Testis (tissue), 2 donors: ENCODE measurements at regions not wholly inside any gene's neighbourhood (a gene's known extent, or its start where the extent isn't known, plus 50 kb on each side); places are given as distances from the start of the nearest gene placed in this dataset.

Experiments used
- DNase-seq: peaks from one replicate; pipeline ENCODE4 v3.0.0-alpha.2; 2019
- H3K27ac ChIP-seq, 2 donors: fragments of 200-600 bp; sonication (generic); one replicate each; pipeline ENCODE4 v1.5.1; 2019
- H3K27me3 ChIP-seq: fragments of 200-600 bp; sonication (generic); one replicate; pipeline ENCODE4 v1.5.1; 2019
- H3K36me3 ChIP-seq: fragments of 200-600 bp; sonication (generic); one replicate; pipeline ENCODE4 v1.5.1; 2017; ENCODE audit warnings: low read depth; ENCODE audit errors: missing control alignments
- H3K4me1 ChIP-seq: fragments of 200-600 bp; sonication (generic); one replicate; pipeline ENCODE4 v1.5.1; 2019
- H3K4me3 ChIP-seq, 2 donors: fragments of 200-600 bp; sonication (generic); one replicate each; pipeline ENCODE4 v1.5.1; 2017 to 2019
- H3K9me3 ChIP-seq: fragments of 200-600 bp; sonication (generic); one replicate; pipeline ENCODE4 v1.5.1; 2017
- POLR2A ChIP-seq: fragments of 450-650 bp; IDR thresholded peaks from one replicate; pipeline ENCODE4 v1.6.1; 2017; ENCODE audit warnings: antibody characterized with exemption, mild to moderate bottlenecking, moderate library complexity
- WGBS, 2 donors: methylation state at CpG; one replicate each; pipeline ENCODE4 v1.1.5; 2018; 5-methylcytosine and 5-hydroxymethylcytosine counted together
- intact Hi-C: fragments of 100-400 bp; cut with DNase I; formaldehyde crosslinking; loops from one replicate; pipeline ENCODE4 v1.15.1; 2023; ENCODE audit warnings: low total_unique reads
- TF ChIP-seq, protein P1 (sequence below), 3 experiments: fragments of 450-650 bp in 2 of 3; fragments of 200-600 bp in 1 of 3; sonication (generic) in 1 of 3; IDR thresholded peaks; one replicate each; pipeline ENCODE4 v1.5.1; 2016 to 2019; ENCODE audit warnings: antibody characterized with exemption in 3 of 3, mild to moderate bottlenecking in 2 of 3, moderate library complexity in 1 of 3

DNA sequence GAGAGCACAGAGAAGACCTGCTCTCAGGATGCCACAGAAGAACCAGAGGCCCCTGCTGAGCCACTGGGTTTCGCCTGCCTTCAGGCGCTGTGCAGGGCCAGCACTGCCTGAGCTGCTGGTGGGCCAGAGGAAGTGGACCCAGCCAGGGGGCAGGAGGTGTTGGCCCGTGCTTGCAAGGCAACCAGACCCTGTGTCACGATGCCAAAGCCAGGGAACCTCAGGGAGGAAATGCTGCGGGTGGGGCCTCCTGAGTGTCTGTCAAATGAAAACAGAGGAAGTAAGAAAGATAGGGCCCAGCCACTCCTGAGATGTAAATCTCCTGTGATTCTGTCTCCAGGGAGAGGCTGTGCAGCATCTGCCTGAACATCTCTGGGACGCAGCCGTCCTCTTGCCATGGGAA is 58.1 kb upstream of the ADORA2B start:
- WGBS, 2 donors = 78 to 92% methylated on average over 4 to 5 of the region's 7 CpGs
- TF ChIP-seq POLR2A = no peak
- TF ChIP-seq, protein P1, sequence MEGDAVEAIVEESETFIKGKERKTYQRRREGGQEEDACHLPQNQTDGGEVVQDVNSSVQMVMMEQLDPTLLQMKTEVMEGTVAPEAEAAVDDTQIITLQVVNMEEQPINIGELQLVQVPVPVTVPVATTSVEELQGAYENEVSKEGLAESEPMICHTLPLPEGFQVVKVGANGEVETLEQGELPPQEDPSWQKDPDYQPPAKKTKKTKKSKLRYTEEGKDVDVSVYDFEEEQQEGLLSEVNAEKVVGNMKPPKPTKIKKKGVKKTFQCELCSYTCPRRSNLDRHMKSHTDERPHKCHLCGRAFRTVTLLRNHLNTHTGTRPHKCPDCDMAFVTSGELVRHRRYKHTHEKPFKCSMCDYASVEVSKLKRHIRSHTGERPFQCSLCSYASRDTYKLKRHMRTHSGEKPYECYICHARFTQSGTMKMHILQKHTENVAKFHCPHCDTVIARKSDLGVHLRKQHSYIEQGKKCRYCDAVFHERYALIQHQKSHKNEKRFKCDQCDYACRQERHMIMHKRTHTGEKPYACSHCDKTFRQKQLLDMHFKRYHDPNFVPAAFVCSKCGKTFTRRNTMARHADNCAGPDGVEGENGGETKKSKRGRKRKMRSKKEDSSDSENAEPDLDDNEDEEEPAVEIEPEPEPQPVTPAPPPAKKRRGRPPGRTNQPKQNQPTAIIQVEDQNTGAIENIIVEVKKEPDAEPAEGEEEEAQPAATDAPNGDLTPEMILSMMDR (IDR thresholded peaks at IDR 0.05) = no peak

DNA sequence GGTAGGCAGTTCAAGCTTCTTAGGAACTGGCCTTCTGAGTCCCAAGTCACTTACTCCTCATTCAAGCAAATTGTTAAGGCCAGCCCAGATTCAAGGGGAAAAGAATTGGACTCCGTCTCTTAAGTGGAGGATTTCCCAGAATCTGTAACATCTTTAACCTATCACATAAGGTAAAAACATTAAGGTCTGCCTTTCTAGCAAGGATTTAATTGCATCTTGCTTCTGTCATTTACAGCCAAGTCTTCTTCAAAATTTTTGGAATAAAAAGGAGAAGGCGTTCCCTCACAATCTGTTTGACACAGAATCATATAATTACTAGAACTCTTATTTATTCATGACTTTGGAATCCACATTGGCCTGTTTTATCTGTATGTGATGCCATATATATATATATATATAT is 56.5 kb upstream of the ADORA2B start:
- 92 to 94% methylated on average over 2 of the region's 2 CpGs for WGBS, 2 donors
- intact Hi-C loops = no loop called here

More for the DNA sequence above, 58.1 kb upstream of the ADORA2B start:
- no peak overlapping the region for H3K27ac ChIP-seq
- H3K27me3 ChIP-seq = no peaks in the 10 kb centered on the region
- H3K9me3 ChIP-seq = no peaks in the 10 kb centered on the region
- H3K4me3 ChIP-seq = no peak overlapping the region
- intact Hi-C loops = no loop called here
- H3K4me1 ChIP-seq = no peaks in the 10 kb centered on the region
- no peaks in the 10 kb centered on the region for H3K36me3 ChIP-seq
- no peak for DNase-seq

DNA sequence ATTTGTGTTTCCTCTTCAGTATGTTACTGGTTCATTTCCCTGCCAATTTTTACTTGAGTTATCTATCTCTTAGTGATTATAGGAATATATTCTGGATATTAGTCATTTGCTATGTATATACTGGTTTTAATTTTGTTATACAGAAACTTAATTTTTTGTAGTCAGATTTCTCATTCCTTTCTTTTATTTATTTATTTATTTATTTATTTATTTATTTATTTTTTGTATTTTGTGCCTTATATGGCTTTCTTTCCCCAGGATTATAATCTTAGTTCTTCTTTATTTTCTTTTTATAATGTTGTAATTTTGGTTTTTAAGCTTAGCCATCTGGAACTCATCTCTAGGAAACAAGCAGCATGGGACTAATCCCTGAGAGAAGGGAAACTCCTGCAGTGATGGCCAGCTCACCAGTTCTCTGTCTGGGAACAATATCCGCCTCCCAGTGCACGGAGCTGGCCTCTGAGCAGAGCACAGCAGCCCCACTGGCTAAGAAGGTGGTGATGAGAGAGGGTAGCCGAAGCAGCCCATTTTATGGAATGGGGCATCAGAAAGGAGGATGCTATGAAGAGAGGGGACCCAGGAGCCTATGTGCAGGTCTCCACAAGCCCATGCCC is 54.5 kb upstream of the ADORA2B start:
- TF ChIP-seq POLR2A = no peak
- TF ChIP-seq, protein P1 (IDR thresholded peaks at IDR 0.05) = no peak
- no peaks in the 10 kb centered on the region for H3K4me1 ChIP-seq
- DNase-seq = no peak
- H3K4me3 ChIP-seq = no peak overlapping the region
- H3K36me3 ChIP-seq = no peaks in the 10 kb centered on the region
- H3K9me3 ChIP-seq = no peaks in the 10 kb centered on the region
- intact Hi-C loops = no loop called here
- no peaks in the 10 kb centered on the region for H3K27me3 ChIP-seq
- WGBS, 2 donors = 87 to 95% methylated on average over 3 of the region's 3 CpGs
- no peak overlapping the region for H3K27ac ChIP-seq

More for the DNA sequence above, 56.5 kb upstream of the ADORA2B start:
- Histone ChIP-seq H3K36me3 (no peaks in the 10 kb centered on the region), H3K4me1 (no peaks in the 10 kb centered on the region), H3K4me3 (no peak overlapping the region), H3K27me3 (no peaks in the 10 kb centered on the region), H3K9me3 (no peaks in the 10 kb centered on the region), H3K27ac (no peak overlapping the region)
- no peak for DNase-seq
- no peak for TF ChIP-seq POLR2A
- TF ChIP-seq, protein P1 (IDR thresholded peaks at IDR 0.05) = no peak

DNA sequence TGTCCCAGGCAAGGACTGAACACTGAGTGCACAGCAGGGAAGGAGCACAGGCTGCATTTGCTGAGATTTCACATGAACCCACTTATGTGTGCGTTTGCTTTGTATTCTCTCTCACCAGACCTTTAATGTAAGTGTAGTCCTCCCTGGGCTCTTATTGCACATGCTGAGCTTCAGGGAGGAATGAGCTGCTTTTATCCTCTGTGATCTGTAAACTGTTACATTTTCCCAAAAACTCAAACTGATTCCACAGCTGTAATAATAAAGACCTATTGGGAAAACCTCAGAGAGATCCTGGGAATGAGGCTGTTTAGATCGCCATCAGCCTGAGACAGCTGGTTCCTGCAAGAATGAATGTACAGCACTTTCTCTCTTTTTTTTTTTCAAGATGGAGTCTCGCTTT is 53.6 kb upstream of the ADORA2B start:
- TF ChIP-seq, protein P1 (IDR thresholded peaks at IDR 0.05) = no peak
- no peak for TF ChIP-seq POLR2A
- Histone ChIP-seq H3K4me1 (no peaks in the 10 kb centered on the region), H3K27me3 (no peaks in the 10 kb centered on the region), H3K9me3 (no peaks in the 10 kb centered on the region), H3K27ac (no peak overlapping the region), H3K36me3 (no peaks in the 10 kb centered on the region), H3K4me3 (no peak overlapping the region)
- DNase-seq = no peak
- intact Hi-C loops = no loop called here
- WGBS, 2 donors = 73 to 77% methylated on average over 3 of the region's 3 CpGs

DNA sequence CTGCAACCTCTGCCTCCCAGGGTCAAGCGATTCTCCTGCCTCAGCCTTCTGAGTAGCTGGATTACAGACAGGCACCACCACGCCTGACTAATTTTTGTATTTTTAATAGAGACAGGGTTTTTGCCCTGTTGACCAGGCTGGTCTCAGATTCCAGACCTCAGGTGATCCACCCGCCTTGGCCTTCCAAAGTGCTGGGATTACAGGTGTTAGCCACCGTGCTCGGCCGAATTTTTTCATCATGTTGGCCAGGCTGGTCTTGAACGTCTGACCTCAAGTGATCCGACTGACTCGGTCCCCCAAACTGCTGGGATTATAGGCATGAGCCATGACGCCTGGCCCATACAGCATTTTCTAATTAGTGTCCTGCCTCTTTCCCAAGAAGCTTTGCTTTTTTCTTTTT is 52.7 kb upstream of the ADORA2B start:
- no peaks in the 10 kb centered on the region for H3K4me1 ChIP-seq
- H3K27ac ChIP-seq = no peak overlapping the region
- intact Hi-C loops = no loop called here
- DNase-seq = no peak
- no peaks in the 10 kb centered on the region for H3K36me3 ChIP-seq
- no peaks in the 10 kb centered on the region for H3K9me3 ChIP-seq
- 82 to 90% methylated on average over 9 to 10 of the region's 10 CpGs for WGBS, 2 donors
- no peaks in the 10 kb centered on the region for H3K27me3 ChIP-seq
- no peak for TF ChIP-seq POLR2A
- TF ChIP-seq, protein P1 (IDR thresholded peaks at IDR 0.05) = no peak
- H3K4me3 ChIP-seq = no peak overlapping the region
